SK-N-SH treated with all-trans-retinoic acid at 6 μM for 48 hours (cell line): ENCODE measurements at regions not wholly inside any gene's neighbourhood (a gene's known extent, or its start where the extent isn't known, plus 50 kb on each side); places are given as distances from the start of the nearest gene placed in this dataset.

Experiments
- ATAC-seq: fragments of 200-7000 bp; cut with Tn5 transposase; 3 replicates; pipeline ENCODE4 v1.9.1; 2020; ENCODE audit warnings: mild to moderate bottlenecking, moderate library complexity
- ARNTL ChIP-seq: fragments of 450-650 bp; formaldehyde crosslinking; IDR thresholded peaks from 2 replicates; pipeline ENCODE4 v1.5.0; 2020; ENCODE audit warnings: low read depth, mild to moderate bottlenecking, moderate library complexity, borderline replicate concordance
- BACH2 ChIP-seq: fragments of 250-450 bp; sonication (Bioruptor Pico); IDR thresholded peaks from 2 replicates; pipeline ENCODE4 v1.9.0; 2021; ENCODE audit warnings: mild to moderate bottlenecking, borderline replicate concordance
- CREB5 ChIP-seq: fragments of 250-450 bp; sonication (Bioruptor Pico); IDR thresholded peaks from 2 replicates; pipeline ENCODE4 v1.5.1; 2020; ENCODE audit warnings: low read depth, mild to moderate bottlenecking, moderate library complexity
- CSRNP3 ChIP-seq: fragments of 250-450 bp; sonication (Bioruptor Pico); IDR thresholded peaks from 2 replicates; pipeline ENCODE4 v1.5.1; 2021; ENCODE audit warnings: mild to moderate bottlenecking, moderate library complexity
- ESRRG ChIP-seq: fragments of 250-450 bp; sonication (Bioruptor Pico); IDR thresholded peaks from 2 replicates; pipeline ENCODE4 v1.6.1; 2021; ENCODE audit warnings: mild to moderate bottlenecking
- GLIS3 ChIP-seq: fragments of 250-450 bp; sonication (Bioruptor Pico); IDR thresholded peaks from 2 replicates; pipeline ENCODE4 v1.5.0; 2020; ENCODE audit warnings: mild to moderate bottlenecking, moderate library complexity
- ISL1 ChIP-seq: fragments of 250-450 bp; sonication (Bioruptor Pico); IDR thresholded peaks from 2 replicates; pipeline ENCODE4 v2.1.2; 2022; ENCODE audit warnings: mild to moderate bottlenecking, moderate library complexity
- OSR1 ChIP-seq: fragments of 250-450 bp; sonication (Bioruptor Pico); IDR thresholded peaks from 2 replicates; pipeline ENCODE4 v1.8.0; 2022; ENCODE audit warnings: moderate library complexity, mild to moderate bottlenecking, inconsistent platforms
- PATZ1 ChIP-seq: fragments of 250-450 bp; sonication (Bioruptor Pico); IDR thresholded peaks from 2 replicates; pipeline ENCODE4 v1.8.0; 2020; ENCODE audit warnings: mild to moderate bottlenecking, moderate library complexity, borderline replicate concordance
- POU6F1 ChIP-seq: fragments of 250-450 bp; sonication (Bioruptor Pico); IDR thresholded peaks from 2 replicates; pipeline ENCODE4 v1.8.0; 2021; ENCODE audit warnings: low read depth, mild to moderate bottlenecking, moderate library complexity, borderline replicate concordance
- PPARA ChIP-seq: fragments of 250-450 bp; sonication (Bioruptor Pico); IDR thresholded peaks from 2 replicates; pipeline ENCODE4 v1.5.0; 2020; ENCODE audit warnings: mild to moderate bottlenecking, borderline replicate concordance
- RARB ChIP-seq: fragments of 250-450 bp; sonication (Bioruptor Pico); IDR thresholded peaks from 2 replicates; pipeline ENCODE4 v1.8.0; 2021; ENCODE audit warnings: mild to moderate bottlenecking, moderate library complexity
- TCF4 ChIP-seq: fragments of 250-450 bp; sonication (Bioruptor Pico); IDR thresholded peaks from 2 replicates; pipeline ENCODE4 v1.8.0; 2021; ENCODE audit warnings: mild to moderate bottlenecking, moderate library complexity, borderline replicate concordance
- TOX ChIP-seq: fragments of 250-450 bp; sonication (Bioruptor Pico); IDR thresholded peaks from 2 replicates; pipeline ENCODE4 v1.8.0; 2021; ENCODE audit warnings: mild to moderate bottlenecking, moderate library complexity, borderline replicate concordance
- ZC3H10 ChIP-seq: fragments of 250-450 bp; sonication (Bioruptor Pico); IDR thresholded peaks from 2 replicates; pipeline ENCODE4 v1.5.1; 2021; ENCODE audit warnings: mild to moderate bottlenecking, moderate library complexity
- ZFP3 ChIP-seq: fragments of 250-450 bp; sonication (Bioruptor Pico); IDR thresholded peaks from 2 replicates; pipeline ENCODE4 v1.5.0; 2020; ENCODE audit warnings: mild to moderate bottlenecking, moderate library complexity
- ZFP30 ChIP-seq: fragments of 450-650 bp; formaldehyde crosslinking; IDR thresholded peaks from 2 replicates; pipeline ENCODE4 v1.5.0; 2022; ENCODE audit warnings: mild to moderate bottlenecking, moderate library complexity
- ZNF70 ChIP-seq: fragments of 450-650 bp; formaldehyde crosslinking; IDR thresholded peaks from 2 replicates; pipeline ENCODE4 v1.5.0; 2020; ENCODE audit warnings: mild to moderate bottlenecking, moderate library complexity
- ZNF8 ChIP-seq: fragments of 450-650 bp; formaldehyde crosslinking; IDR thresholded peaks from 2 replicates; pipeline ENCODE4 v1.5.0; 2020; ENCODE audit warnings: mild to moderate bottlenecking, moderate library complexity

GRCh38 chr4:178836865-178837264 lies 1394.6 kb upstream of the AGA start:
- no peak for ATAC-seq
- TF ChIP-seq TCF4 (CRISPR knock-in tag) (no peak), POU6F1 (CRISPR knock-in tag) (no peak), ISL1 (CRISPR knock-in tag) (no peak), CREB5 (no peak), ZNF70 (CRISPR knock-in tag) (no peak)

- no peak for ATAC-seq
- no peak for TF ChIP-seq CSRNP3 (CRISPR knock-in tag)
- TF ChIP-seq BACH2 = no peak
- no peak for TF ChIP-seq PPARA (CRISPR knock-in tag)
- TF ChIP-seq ZFP3 (CRISPR knock-in tag) = no peak
- TF ChIP-seq CREB5 = no peak
- TF ChIP-seq TOX (CRISPR knock-in tag) = no peak
- no peak for TF ChIP-seq ZNF8
- TF ChIP-seq ESRRG (CRISPR knock-in tag) = no peak
- no peak for TF ChIP-seq OSR1 (CRISPR knock-in tag)
- no peak for TF ChIP-seq TCF4 (CRISPR knock-in tag)
- TF ChIP-seq RARB = no peak
- no peak for TF ChIP-seq POU6F1 (CRISPR knock-in tag)
- no peak for TF ChIP-seq ZC3H10
- no peak for TF ChIP-seq ARNTL
- no peak for TF ChIP-seq PATZ1 (CRISPR knock-in tag)
- no peak for TF ChIP-seq GLIS3 (CRISPR knock-in tag)
- TF ChIP-seq ZFP30 (CRISPR knock-in tag) = no peak
- no peak for TF ChIP-seq ZNF70 (CRISPR knock-in tag)
Observed at GRCh38 chr4:178838776-178839175, 1396.5 kb upstream of the AGA start.

GRCh38 chr4:178856139-178856800 lies 1414.0 kb upstream of the AGA start:
- TF ChIP-seq ZFP3 (CRISPR knock-in tag) = no peak
- TF ChIP-seq CREB5 = no peak
- no peak for TF ChIP-seq TCF4 (CRISPR knock-in tag)
- no peak for TF ChIP-seq ARNTL
- no peak for TF ChIP-seq ZFP30 (CRISPR knock-in tag)
- TF ChIP-seq CSRNP3 (CRISPR knock-in tag) = no peak
- no peak for ATAC-seq
